ENCODE measurements at regions not wholly inside any gene's neighbourhood (a gene's known extent, or its start where the extent isn't known, plus 50 kb on each side); places are given as distances from the start of the nearest gene placed in this dataset.

DNA sequence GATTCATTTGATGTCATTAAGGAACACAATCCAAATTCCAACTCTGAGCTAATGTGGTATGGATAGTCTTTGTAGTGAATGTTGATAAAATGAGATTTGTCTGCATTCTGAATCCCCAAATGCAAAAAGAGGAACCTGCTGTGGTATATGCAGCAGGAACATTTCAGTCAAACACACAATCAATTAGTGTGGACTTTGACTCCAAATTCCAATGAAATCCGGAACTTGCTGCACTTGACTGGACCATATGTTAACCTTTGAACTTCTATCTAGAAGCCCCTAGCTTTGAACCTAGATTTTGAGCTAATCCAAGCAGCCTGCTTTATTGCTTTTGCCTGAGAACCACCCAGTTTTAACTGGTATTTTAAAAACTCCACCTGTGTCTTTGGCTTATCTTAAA, 341.3 kb downstream of the SPRY2 start:
- TF ChIP-seq, protein P1, sequence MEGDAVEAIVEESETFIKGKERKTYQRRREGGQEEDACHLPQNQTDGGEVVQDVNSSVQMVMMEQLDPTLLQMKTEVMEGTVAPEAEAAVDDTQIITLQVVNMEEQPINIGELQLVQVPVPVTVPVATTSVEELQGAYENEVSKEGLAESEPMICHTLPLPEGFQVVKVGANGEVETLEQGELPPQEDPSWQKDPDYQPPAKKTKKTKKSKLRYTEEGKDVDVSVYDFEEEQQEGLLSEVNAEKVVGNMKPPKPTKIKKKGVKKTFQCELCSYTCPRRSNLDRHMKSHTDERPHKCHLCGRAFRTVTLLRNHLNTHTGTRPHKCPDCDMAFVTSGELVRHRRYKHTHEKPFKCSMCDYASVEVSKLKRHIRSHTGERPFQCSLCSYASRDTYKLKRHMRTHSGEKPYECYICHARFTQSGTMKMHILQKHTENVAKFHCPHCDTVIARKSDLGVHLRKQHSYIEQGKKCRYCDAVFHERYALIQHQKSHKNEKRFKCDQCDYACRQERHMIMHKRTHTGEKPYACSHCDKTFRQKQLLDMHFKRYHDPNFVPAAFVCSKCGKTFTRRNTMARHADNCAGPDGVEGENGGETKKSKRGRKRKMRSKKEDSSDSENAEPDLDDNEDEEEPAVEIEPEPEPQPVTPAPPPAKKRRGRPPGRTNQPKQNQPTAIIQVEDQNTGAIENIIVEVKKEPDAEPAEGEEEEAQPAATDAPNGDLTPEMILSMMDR (IDR thresholded peaks at IDR 0.05): no peak
- TF ChIP-seq POLR2A (IDR thresholded peaks at IDR 0.05): no peak
- no peak for TF ChIP-seq POLR2AphosphoS5 (IDR thresholded peaks at IDR 0.05)

Measured in breast epithelium (tissue), 3 donors.